Fibroblast of lung (primary cell): ENCODE measurements at regions not wholly inside any gene's neighbourhood (a gene's known extent, or its start where the extent isn't known, plus 50 kb on each side); places are given as distances from the start of the nearest gene placed in this dataset.

ENCODE experiments used
- DNase-seq, 2 donors: peaks; one replicate each; pipeline versions ENCODE4 v3.0.0 to v3.0.0-alpha.2; 2010; ENCODE audit warnings: low read depth in 2 of 2
- H2AFZ ChIP-seq: 2 replicates; pipeline ENCODE4 v1.5.1; 2012; ENCODE audit warnings: low read length, control low read depth, inconsistent platforms
- H3K27ac ChIP-seq: 2 replicates; pipeline ENCODE4 v1.5.1; 2011; ENCODE audit warnings: low read length, control low read depth; ENCODE audit not compliant: insufficient read depth
- H3K27me3 ChIP-seq: 2 replicates; pipeline ENCODE4 v1.5.1; 2011; ENCODE audit warnings: mild to moderate bottlenecking, low read length; ENCODE audit not compliant: control insufficient read depth, insufficient read depth
- H3K36me3 ChIP-seq: 2 replicates; pipeline ENCODE4 v1.5.1; 2011; ENCODE audit warnings: low read length; ENCODE audit not compliant: control insufficient read depth, insufficient read depth
- H3K4me1 ChIP-seq: 2 replicates; pipeline ENCODE4 v1.5.1; 2011; ENCODE audit warnings: low read length; ENCODE audit not compliant: control insufficient read depth, insufficient read depth; ENCODE audit errors: extremely low read depth
- H3K4me2 ChIP-seq: 2 replicates; pipeline ENCODE4 v1.5.1; 2011; ENCODE audit warnings: low read length, control low read depth; ENCODE audit not compliant: insufficient read depth; ENCODE audit errors: extremely low read depth
- H3K4me3 ChIP-seq, 4 experiments: fragments of 200-600 bp in 1 of 4; sonication (generic) in 1 of 4; replicated peaks in 1 of 4; 2 replicates each; pipeline ENCODE4 v1.5.1; 2011 to 2016; ENCODE audit warnings: low read length in 4 of 4, low read depth in 3 of 4, mild to moderate bottlenecking in 3 of 4, control low read depth in 2 of 4, inconsistent platforms in 1 of 4, mixed read lengths in 1 of 4; ENCODE audit not compliant: insufficient read depth in 1 of 4; ENCODE audit errors: control extremely low read depth in 1 of 4
- H3K79me2 ChIP-seq: 2 replicates; pipeline ENCODE4 v1.5.1; 2012; ENCODE audit warnings: mild to moderate bottlenecking, low read length, inconsistent platforms; ENCODE audit not compliant: control insufficient read depth, insufficient read depth
- H3K9ac ChIP-seq: 2 replicates; pipeline ENCODE4 v1.5.1; 2011; ENCODE audit warnings: mild to moderate bottlenecking, low read length, control low read depth; ENCODE audit not compliant: insufficient read depth
- H3K9me3 ChIP-seq: 2 replicates; pipeline ENCODE4 v1.5.1; 2012; ENCODE audit warnings: low read depth, low read length; ENCODE audit not compliant: control insufficient read depth, insufficient read depth
- H4K20me1 ChIP-seq: 2 replicates; pipeline ENCODE4 v1.5.1; 2011; ENCODE audit warnings: low read length; ENCODE audit not compliant: control insufficient read depth, insufficient read depth; ENCODE audit errors: extremely low read depth
- CTCF ChIP-seq, 2 donors: IDR thresholded peaks in 1 of 2; conservative IDR thresholded peaks in 1 of 2; 1 replicate in 1 of 2; 2 replicates in 1 of 2; pipeline ENCODE4 v1.5.1; 2011 to 2012; ENCODE audit warnings: low read length in 2 of 2, control low read depth in 1 of 2, inconsistent platforms in 1 of 2, low read depth in 1 of 2, mild to moderate bottlenecking in 1 of 2
- EZH2 ChIP-seq: IDR thresholded peaks from 2 replicates; pipeline ENCODE4 v1.5.1; 2012; ENCODE audit warnings: low read length, control low read depth, mild to moderate bottlenecking; ENCODE audit errors: missing control alignments

GRCh38 chr4:63226229-63226628 lies 1183.0 kb downstream of the TECRL start:
- Histone ChIP-seq H3K4me2 (no peak overlapping the region), H3K27me3 (no peaks in the 10 kb centered on the region), H3K79me2 (no peaks in the 10 kb centered on the region), H3K4me1 (no peaks in the 10 kb centered on the region), H2AFZ (no peak overlapping the region), H3K27ac (no peak overlapping the region), H3K9me3 (no peaks in the 10 kb centered on the region), H3K9ac (no peak overlapping the region), H3K36me3 (no peaks in the 10 kb centered on the region), H4K20me1 (no peaks in the 10 kb centered on the region), H3K4me3 (no peak overlapping the region)
- no peak for DNase-seq
- TF ChIP-seq EZH2, result no peak
- no peak for TF ChIP-seq CTCF (conservative IDR thresholded peaks at IDR 0.05 in 1 of 2, IDR thresholded peaks at IDR 0.05 in 1 of 2; ENCODE audit: low read depth in 1 of 2, low read length in 2 of 2)

DNA sequence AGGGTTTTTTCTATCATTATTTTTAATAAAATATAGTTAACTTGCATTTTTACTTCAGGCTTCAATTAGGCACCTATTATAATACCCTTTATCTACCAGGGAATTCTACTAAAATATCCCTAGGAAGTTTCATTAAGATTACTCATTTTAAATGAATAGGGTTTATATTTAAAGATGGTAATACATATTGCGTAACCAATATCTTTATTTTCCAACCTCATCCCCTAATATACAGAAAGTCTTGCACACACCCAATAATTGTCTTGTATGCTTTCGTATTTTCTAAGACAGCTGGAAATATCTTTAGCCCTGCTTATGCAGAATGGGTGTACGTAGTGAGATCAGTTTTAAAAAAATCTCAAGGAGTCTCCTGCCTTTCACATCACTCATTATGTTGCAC lies 1186.8 kb downstream of the TECRL start:
- no peak for DNase-seq
- Histone ChIP-seq H3K27ac (no peak overlapping the region), H3K79me2 (no peaks in the 10 kb centered on the region), H3K4me1 (no peaks in the 10 kb centered on the region), H3K36me3 (no peaks in the 10 kb centered on the region), H3K9ac (no peak overlapping the region), H3K4me3 (no peak overlapping the region), H3K9me3 (no peaks in the 10 kb centered on the region), H3K27me3 (no peaks in the 10 kb centered on the region), H2AFZ (no peak overlapping the region), H4K20me1 (no peaks in the 10 kb centered on the region), H3K4me2 (no peak overlapping the region)
- no peak for TF ChIP-seq EZH2
- no peak for TF ChIP-seq CTCF (conservative IDR thresholded peaks at IDR 0.05 in 1 of 2, IDR thresholded peaks at IDR 0.05 in 1 of 2; ENCODE audit: low read depth in 1 of 2, low read length in 2 of 2)

GRCh38 chr4:63221477-63221876 lies 1187.8 kb downstream of the TECRL start:
- TF ChIP-seq EZH2 (no peak), CTCF (conservative IDR thresholded peaks at IDR 0.05 in 1 of 2, IDR thresholded peaks at IDR 0.05 in 1 of 2; ENCODE audit: low read depth in 1 of 2, low read length in 2 of 2) (no peak)
- H3K4me2 ChIP-seq, result no peak overlapping the region
- no peak overlapping the region for H3K9ac ChIP-seq
- no peaks in the 10 kb centered on the region for H4K20me1 ChIP-seq
- no peaks in the 10 kb centered on the region for H3K36me3 ChIP-seq
- no peaks in the 10 kb centered on the region for H3K9me3 ChIP-seq
- no peak for DNase-seq
- H3K4me1 ChIP-seq, result no peaks in the 10 kb centered on the region
- H3K4me3 ChIP-seq, result no peak overlapping the region
- H3K79me2 ChIP-seq, result no peaks in the 10 kb centered on the region
- no peak overlapping the region for H2AFZ ChIP-seq
- no peak overlapping the region for H3K27ac ChIP-seq
- no peaks in the 10 kb centered on the region for H3K27me3 ChIP-seq
